A673 (cell line): ENCODE measurements at regions not wholly inside any gene's neighbourhood (a gene's known extent, or its start where the extent isn't known, plus 50 kb on each side); places are given as distances from the start of the nearest gene placed in this dataset.

ENCODE experiments used
- BruUV-seq: library from RNA; stranded (reverse); fragments of 400-500 nt; replicated peaks from 2 replicates; lab custom pipeline; 2021; lab: Mats Ljungman, UMichigan
- CTCF ChIA-PET: fragments of 300-600 bp; sonication (Branson Sonifier 250); formaldehyde crosslinking; loops from one replicate; lab custom pipeline; 2022; ENCODE audit warnings: antibody characterized with exemption; lab: Charles Lee
- POLR2A ChIA-PET: fragments of 300-600 bp; sonication (Branson Sonifier 250); formaldehyde crosslinking; loops from one replicate; lab custom pipeline; 2022; ENCODE audit warnings: antibody characterized with exemption; ENCODE audit not compliant: low non-redundant PET; lab: Charles Lee
- DNase-seq: peaks from one replicate; pipeline ENCODE4 v3.0.0-alpha.2; 2015; ENCODE audit warnings: low spot score
- H3K27ac ChIP-seq: fragments of 200-600 bp; sonication (generic); 2 replicates; pipeline ENCODE4 v1.5.1; 2016; ENCODE audit warnings: mixed run types, low read depth, mild to moderate bottlenecking, mixed read lengths, antibody characterized with exemption, low read length; ENCODE audit not compliant: poor library complexity, severe bottlenecking
- H3K27me3 ChIP-seq: fragments of 200-600 bp; sonication (generic); replicated peaks from 2 replicates; pipeline ENCODE4 v1.6.1; 2017; ENCODE audit warnings: mixed run types, low read depth, mild to moderate bottlenecking, mixed read lengths, antibody characterized with exemption, low read length; ENCODE audit not compliant: insufficient read depth, poor library complexity
- H3K36me3 ChIP-seq: fragments of 200-600 bp; sonication (generic); 2 replicates; pipeline ENCODE4 v1.6.1; 2016; ENCODE audit warnings: mixed run types, mild to moderate bottlenecking, mixed read lengths, antibody characterized with exemption, low read length; ENCODE audit not compliant: insufficient read depth, poor library complexity, severe bottlenecking
- H3K4me1 ChIP-seq: fragments of 200-600 bp; sonication (generic); 2 replicates; pipeline ENCODE4 v1.6.1; 2017; ENCODE audit warnings: mixed run types, mild to moderate bottlenecking, mixed read lengths, antibody characterized with exemption, low read length; ENCODE audit not compliant: insufficient read depth, poor library complexity, severe bottlenecking
- H3K4me3 ChIP-seq: fragments of 200-600 bp; sonication (generic); 2 replicates; pipeline ENCODE4 v1.5.1; 2016; ENCODE audit warnings: low read depth, mixed run types, mild to moderate bottlenecking, mixed read lengths, low read length; ENCODE audit not compliant: poor library complexity, severe bottlenecking
- H3K9me3 ChIP-seq: fragments of 200-600 bp; sonication (generic); 2 replicates; pipeline ENCODE4 v1.6.1; 2016; ENCODE audit warnings: mixed run types, low read depth, mild to moderate bottlenecking, mixed read lengths, antibody characterized with exemption, low read length; ENCODE audit not compliant: poor library complexity, severe bottlenecking
- CTCF ChIP-seq: fragments of 300-800, 200-600 bp; sonication (generic); conservative IDR thresholded peaks from 2 replicates; pipeline ENCODE4 v1.5.1; 2017; ENCODE audit warnings: low read depth, mild to moderate bottlenecking, antibody characterized with exemption, low read length, moderate library complexity, mixed read lengths
- EZH2 ChIP-seq: fragments of 200-600 bp; sonication (generic); IDR thresholded peaks from 2 replicates; pipeline ENCODE4 v1.6.1; 2017; ENCODE audit warnings: borderline replicate concordance, low read depth, mild to moderate bottlenecking, mixed read lengths, antibody characterized with exemption, low read length; ENCODE audit not compliant: poor library complexity, severe bottlenecking
- intact Hi-C: fragments of 100-400 bp; cut with micrococcal nuclease; formaldehyde crosslinking; loops from one replicate; pipeline ENCODE4 v1.10.0; 2022; ENCODE audit not compliant: unreplicated experiment

GRCh38 chr12:88793096-88793495 lies 212.8 kb upstream of the KITLG start:
- no peak overlapping the region for H3K27ac ChIP-seq
- no peaks in the 10 kb centered on the region for H3K27me3 ChIP-seq
- DNase-seq = no peak
- no peaks in the 10 kb centered on the region for H3K36me3 ChIP-seq
- no peaks in the 10 kb centered on the region for H3K9me3 ChIP-seq
- ChIA-PET POLR2A (no interaction called here), CTCF (no interaction called here)
- H3K4me3 ChIP-seq = no peak overlapping the region
- intact Hi-C loops = no loop called here
- H3K4me1 ChIP-seq = no peaks in the 10 kb centered on the region
- no peak for TF ChIP-seq CTCF
- TF ChIP-seq EZH2 = no peak
- no TSS peak for BruUV-seq

DNA sequence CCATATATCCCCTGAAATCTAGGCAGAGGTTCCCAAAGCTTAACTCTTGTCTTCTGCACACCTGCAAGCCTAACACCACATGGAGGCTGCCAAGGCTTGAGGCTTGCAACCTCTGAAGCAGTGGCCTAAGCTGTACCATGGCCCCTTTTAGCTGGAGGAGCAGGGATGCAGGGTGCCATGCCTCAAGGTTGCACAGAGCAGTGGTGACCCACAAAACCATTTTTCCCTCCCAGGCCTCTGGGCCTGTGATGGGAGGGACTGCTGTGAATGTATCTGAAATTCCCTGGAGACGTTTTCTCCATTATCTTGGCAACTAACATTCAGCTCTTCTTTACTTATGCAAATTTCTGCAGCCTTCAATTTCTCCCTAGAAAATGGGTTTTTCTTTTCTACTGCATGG lies 210.0 kb upstream of the KITLG start:
- ChIA-PET POLR2A (no interaction called here), CTCF (no interaction called here)
- no peak overlapping the region for H3K4me3 ChIP-seq
- H3K27me3 ChIP-seq = no peaks in the 10 kb centered on the region
- intact Hi-C loops = no loop called here
- no TSS peak for BruUV-seq
- H3K27ac ChIP-seq = no peak overlapping the region
- no peaks in the 10 kb centered on the region for H3K9me3 ChIP-seq
- TF ChIP-seq EZH2 = no peak
- no peak for TF ChIP-seq CTCF
- no peaks in the 10 kb centered on the region for H3K4me1 ChIP-seq
- DNase-seq = no peak
- H3K36me3 ChIP-seq = no peaks in the 10 kb centered on the region

DNA sequence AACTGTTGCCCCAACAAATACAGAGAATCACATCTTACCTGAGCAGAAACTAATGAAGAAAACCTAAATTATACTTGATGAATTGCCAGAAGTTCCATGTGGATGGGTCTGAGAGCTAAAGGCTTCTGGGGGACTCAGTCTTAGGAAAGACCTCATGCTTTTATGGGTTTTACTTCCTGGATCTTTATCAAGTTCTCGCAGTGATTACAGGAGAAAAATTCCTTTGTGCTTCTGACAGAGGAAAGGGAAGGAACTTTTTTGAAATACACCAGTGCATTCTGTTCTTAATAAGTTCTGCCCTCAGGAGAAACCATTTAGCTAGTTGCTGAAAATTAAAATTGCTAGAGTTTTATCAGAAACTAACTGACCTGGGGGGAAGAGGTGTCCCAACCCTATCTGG lies 203.9 kb upstream of the KITLG start:
- no TSS peak for BruUV-seq
- H3K4me1 ChIP-seq = no peaks in the 10 kb centered on the region
- H3K4me3 ChIP-seq = no peak overlapping the region
- no peak overlapping the region for H3K27ac ChIP-seq
- POLR2A ChIA-PET = no interaction called here
- CTCF ChIA-PET = no interaction called here
- no peaks in the 10 kb centered on the region for H3K9me3 ChIP-seq
- H3K27me3 ChIP-seq = no peaks in the 10 kb centered on the region
- no peak for TF ChIP-seq EZH2
- no peak for TF ChIP-seq CTCF
- H3K36me3 ChIP-seq = no peaks in the 10 kb centered on the region
- intact Hi-C loops = no loop called here
- peak; percentile 6 for DNase-seq

- H3K4me3 ChIP-seq = no peak overlapping the region
- no peaks in the 10 kb centered on the region for H3K36me3 ChIP-seq
- no peaks in the 10 kb centered on the region for H3K27me3 ChIP-seq
- DNase-seq = no peak
- BruUV-seq = no TSS peak
- POLR2A ChIA-PET = no interaction called here
- intact Hi-C loops = no loop called here
- no peaks in the 10 kb centered on the region for H3K9me3 ChIP-seq
- CTCF ChIA-PET = no interaction called here
- no peaks in the 10 kb centered on the region for H3K4me1 ChIP-seq
- H3K27ac ChIP-seq = no peak overlapping the region
- TF ChIP-seq EZH2 = no peak
- TF ChIP-seq CTCF = no peak
Measured at GRCh38 chr12:88782351-88782750, 202.1 kb upstream of the KITLG start.
